Liver (tissue), 3 donors: ENCODE measurements at regions not wholly inside any gene's neighbourhood (a gene's known extent, or its start where the extent isn't known, plus 50 kb on each side); places are given as distances from the start of the nearest gene placed in this dataset.

Experiments
- JUND ChIP-seq, 2 donors: IDR thresholded peaks; 2 replicates each; pipeline ENCODE4 v1.6.1; 2016; ENCODE audit warnings: antibody characterized with exemption in 2 of 2
- RAD21 ChIP-seq, 2 donors: IDR thresholded peaks; 2 replicates each; pipeline ENCODE4 v1.6.1; 2016; ENCODE audit warnings: antibody characterized with exemption in 2 of 2, mild to moderate bottlenecking in 2 of 2
- RXRA ChIP-seq, 2 donors: IDR thresholded peaks; 2 replicates each; pipeline ENCODE4 v1.6.1; 2017 to 2018; ENCODE audit warnings: antibody characterized with exemption in 2 of 2, mild to moderate bottlenecking in 1 of 2
- TAF1 ChIP-seq: conservative IDR thresholded peaks from 2 replicates; pipeline ENCODE4 v1.6.1; 2016; ENCODE audit warnings: antibody characterized with exemption, mild to moderate bottlenecking
- YY1 ChIP-seq: IDR thresholded peaks from 2 replicates; pipeline ENCODE4 v1.6.1; 2016; ENCODE audit warnings: antibody characterized with exemption, mild to moderate bottlenecking
- TF ChIP-seq, protein P1 (sequence below): IDR thresholded peaks from 2 replicates; pipeline ENCODE4 v1.6.1; 2016; ENCODE audit warnings: antibody characterized with exemption
- TF ChIP-seq, protein P2 (sequence below): fragments of 150-350 bp; IDR thresholded peaks from 2 replicates; pipeline ENCODE4 v1.5.1; 2017; ENCODE audit warnings: improper control_type of control experiment, low read depth, low read length; ENCODE audit not compliant: missing input control
- TF ChIP-seq, protein P3 (sequence below): IDR thresholded peaks from 2 replicates; pipeline ENCODE4 v1.6.1; 2016; ENCODE audit warnings: antibody characterized with exemption
- TF ChIP-seq, protein P4 (sequence below): IDR thresholded peaks from 2 replicates; pipeline ENCODE4 v1.6.1; 2016; ENCODE audit warnings: antibody characterized with exemption
- donor health status: healthy.
- donor health status: healthy.

DNA sequence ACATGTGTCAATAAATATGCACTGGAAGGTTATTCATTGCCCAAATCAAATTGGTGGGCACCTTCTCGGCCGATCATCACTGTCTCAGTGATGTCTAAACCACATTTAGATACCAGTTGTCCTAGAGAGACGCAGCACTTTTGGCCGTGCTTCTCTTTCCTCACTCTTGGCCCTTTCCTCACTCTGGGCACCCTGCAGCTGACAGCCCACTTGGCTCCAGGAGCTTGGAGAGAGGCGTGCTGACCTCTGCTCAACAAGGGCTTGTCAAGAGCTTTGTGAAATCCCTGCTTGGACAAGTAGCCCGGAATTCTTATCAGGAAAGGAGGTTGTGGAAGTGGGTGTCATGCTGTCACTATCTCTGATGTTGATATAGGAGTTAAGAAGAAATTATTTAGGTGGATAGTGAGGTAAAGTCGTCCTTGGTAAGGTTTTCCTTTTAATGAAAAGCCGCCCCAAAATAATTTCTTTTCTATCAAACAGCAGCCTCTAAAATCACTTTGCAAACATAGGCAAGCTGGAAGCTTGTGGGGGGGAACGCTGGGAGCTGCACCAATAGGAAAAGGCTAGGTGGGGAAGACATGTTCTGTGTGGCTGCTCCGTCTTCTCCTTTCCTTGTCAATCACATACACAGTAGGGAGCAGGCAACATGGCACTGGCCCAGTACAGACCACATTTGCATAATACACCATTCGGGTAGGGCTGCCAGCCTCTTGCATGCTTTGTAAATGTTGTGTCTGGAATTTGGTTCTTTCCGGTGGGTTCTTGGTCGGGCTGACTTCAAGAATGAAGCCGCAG, 126.8 kb upstream of the UBE3A start:
- TF ChIP-seq, protein P1, sequence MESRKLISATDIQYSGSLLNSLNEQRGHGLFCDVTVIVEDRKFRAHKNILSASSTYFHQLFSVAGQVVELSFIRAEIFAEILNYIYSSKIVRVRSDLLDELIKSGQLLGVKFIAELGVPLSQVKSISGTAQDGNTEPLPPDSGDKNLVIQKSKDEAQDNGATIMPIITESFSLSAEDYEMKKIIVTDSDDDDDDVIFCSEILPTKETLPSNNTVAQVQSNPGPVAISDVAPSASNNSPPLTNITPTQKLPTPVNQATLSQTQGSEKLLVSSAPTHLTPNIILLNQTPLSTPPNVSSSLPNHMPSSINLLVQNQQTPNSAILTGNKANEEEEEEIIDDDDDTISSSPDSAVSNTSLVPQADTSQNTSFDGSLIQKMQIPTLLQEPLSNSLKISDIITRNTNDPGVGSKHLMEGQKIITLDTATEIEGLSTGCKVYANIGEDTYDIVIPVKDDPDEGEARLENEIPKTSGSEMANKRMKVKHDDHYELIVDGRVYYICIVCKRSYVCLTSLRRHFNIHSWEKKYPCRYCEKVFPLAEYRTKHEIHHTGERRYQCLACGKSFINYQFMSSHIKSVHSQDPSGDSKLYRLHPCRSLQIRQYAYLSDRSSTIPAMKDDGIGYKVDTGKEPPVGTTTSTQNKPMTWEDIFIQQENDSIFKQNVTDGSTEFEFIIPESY = no peak
- TF ChIP-seq TAF1 = no peak
- TF ChIP-seq, protein P2, sequence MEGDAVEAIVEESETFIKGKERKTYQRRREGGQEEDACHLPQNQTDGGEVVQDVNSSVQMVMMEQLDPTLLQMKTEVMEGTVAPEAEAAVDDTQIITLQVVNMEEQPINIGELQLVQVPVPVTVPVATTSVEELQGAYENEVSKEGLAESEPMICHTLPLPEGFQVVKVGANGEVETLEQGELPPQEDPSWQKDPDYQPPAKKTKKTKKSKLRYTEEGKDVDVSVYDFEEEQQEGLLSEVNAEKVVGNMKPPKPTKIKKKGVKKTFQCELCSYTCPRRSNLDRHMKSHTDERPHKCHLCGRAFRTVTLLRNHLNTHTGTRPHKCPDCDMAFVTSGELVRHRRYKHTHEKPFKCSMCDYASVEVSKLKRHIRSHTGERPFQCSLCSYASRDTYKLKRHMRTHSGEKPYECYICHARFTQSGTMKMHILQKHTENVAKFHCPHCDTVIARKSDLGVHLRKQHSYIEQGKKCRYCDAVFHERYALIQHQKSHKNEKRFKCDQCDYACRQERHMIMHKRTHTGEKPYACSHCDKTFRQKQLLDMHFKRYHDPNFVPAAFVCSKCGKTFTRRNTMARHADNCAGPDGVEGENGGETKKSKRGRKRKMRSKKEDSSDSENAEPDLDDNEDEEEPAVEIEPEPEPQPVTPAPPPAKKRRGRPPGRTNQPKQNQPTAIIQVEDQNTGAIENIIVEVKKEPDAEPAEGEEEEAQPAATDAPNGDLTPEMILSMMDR = no peak
- TF ChIP-seq, protein P3, sequence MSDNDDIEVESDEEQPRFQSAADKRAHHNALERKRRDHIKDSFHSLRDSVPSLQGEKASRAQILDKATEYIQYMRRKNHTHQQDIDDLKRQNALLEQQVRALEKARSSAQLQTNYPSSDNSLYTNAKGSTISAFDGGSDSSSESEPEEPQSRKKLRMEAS = no peak
- TF ChIP-seq YY1 = no peak
- no peak for TF ChIP-seq RXRA (IDR thresholded peaks at IDR 0.05)
- TF ChIP-seq RAD21 (IDR thresholded peaks at IDR 0.05) = no peak
- TF ChIP-seq JUND (IDR thresholded peaks at IDR 0.05) = no peak
- TF ChIP-seq, protein P4, sequence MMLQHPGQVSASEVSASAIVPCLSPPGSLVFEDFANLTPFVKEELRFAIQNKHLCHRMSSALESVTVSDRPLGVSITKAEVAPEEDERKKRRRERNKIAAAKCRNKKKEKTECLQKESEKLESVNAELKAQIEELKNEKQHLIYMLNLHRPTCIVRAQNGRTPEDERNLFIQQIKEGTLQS = no peak
